Adrenal gland (tissue), 9 donors: ENCODE measurements at regions not wholly inside any gene's neighbourhood (a gene's known extent, or its start where the extent isn't known, plus 50 kb on each side); places are given as distances from the start of the nearest gene placed in this dataset.

ENCODE experiments used
- DNase-seq, 7 donors: peaks; one replicate each; pipeline ENCODE4 v3.0.0-alpha.2; 2019 to 2020
- H3K27ac ChIP-seq, 5 donors: fragments of 200-600 bp; sonication (generic) in 4 of 5; 1 replicate in 3 of 5; 2 replicates in 2 of 5; pipeline versions ENCODE4 v1.5.1 to v1.8.0; 2016 to 2020; ENCODE audit warnings: mild to moderate bottlenecking in 1 of 5
- H3K27me3 ChIP-seq: fragments of 200-600 bp; 2 replicates; pipeline ENCODE4 v1.8.0; 2021
- H3K36me3 ChIP-seq, 2 donors: fragments of 200-600 bp; replicated peaks in 1 of 2; 1 replicate in 1 of 2; 2 replicates in 1 of 2; pipeline versions ENCODE4 v1.5.1 to v1.8.0; 2018 to 2022
- H3K4me1 ChIP-seq, 2 donors: fragments of 200-600 bp; replicated peaks in 1 of 2; 1 replicate in 1 of 2; 2 replicates in 1 of 2; pipeline versions ENCODE4 v1.5.1 to v1.8.0; 2018 to 2021
- H3K4me3 ChIP-seq, 4 donors: fragments of 200-600 bp; sonication (generic) in 3 of 4; one replicate each; pipeline ENCODE4 v1.5.1; 2016 to 2018
- H3K9me3 ChIP-seq, 3 donors: fragments of 200-600 bp; sonication (generic) in 1 of 3; replicated peaks in 1 of 3; 1 replicate in 2 of 3; 2 replicates in 1 of 3; pipeline versions ENCODE4 v1.5.1 to v1.8.0; 2016 to 2021
- CTCF ChIP-seq, 6 experiments: fragments of 450-650 bp in 4 of 6; fragments of 200-600 bp in 2 of 6; sonication (generic) in 1 of 6; IDR thresholded peaks; 1 replicate in 5 of 6; 2 replicates in 1 of 6; pipeline versions ENCODE4 v1.5.1 to v1.8.0; 2016 to 2021; ENCODE audit warnings: antibody characterized with exemption in 6 of 6, mild to moderate bottlenecking in 2 of 6, moderate library complexity in 1 of 6
- POLR2A ChIP-seq, 2 donors: fragments of 450-650 bp; IDR thresholded peaks; one replicate each; pipeline ENCODE4 v1.6.1; 2017; ENCODE audit warnings: antibody characterized with exemption in 2 of 2, mild to moderate bottlenecking in 2 of 2, moderate library complexity in 1 of 2
- WGBS, 4 donors: extraction: QIAGEN DNeasy Blood & Tissue Kit in 2 of 4; methylation state at CpG; one replicate each; pipeline versions ENCODE4 v1.1.5 to v1.1.7; 2013 to 2017; 5-methylcytosine and 5-hydroxymethylcytosine counted together
- intact Hi-C, 2 donors: fragments of 100-400 bp; cut with DNase I; formaldehyde crosslinking; loops; one replicate each; pipeline versions ENCODE4 v1.14.1 to v1.15.0; 2022 to 2023
- donor health status: healthy with polysubstance abuse.
- donor health status: Bipolar disorder and iron deficiency.
- donor health status: DM: yes; HTN: yes; CAD: no.
- donor health status: DM: no; HTN: no; CAD: no.
- donor health status: DM: no; HTN: no; CAD: no.

- TF ChIP-seq CTCF (IDR thresholded peaks at IDR 0.05) (no peak), POLR2A (IDR thresholded peaks at IDR 0.05) (no peak)
- Histone ChIP-seq H3K4me1 (no peaks in the 10 kb centered on the region), H3K4me3 (no peak overlapping the region), H3K27me3 (no peaks in the 10 kb centered on the region), H3K27ac (peak overlapping the region in 1 of 5 donors; percentile 28), H3K36me3 (no peaks in the 10 kb centered on the region), H3K9me3 (no peaks in the 10 kb centered on the region)
- DNase-seq, result no peak
- 74 to 90% (median 81%) methylated on average over 4 of the region's 4 CpGs for WGBS, 4 donors
- intact Hi-C loops, result no loop called here
Observed at GRCh38 chr5:81835814-81836367, 85.0 kb upstream of the SSBP2 start.

- Histone ChIP-seq H3K4me3 (no peak overlapping the region), H3K9me3 (no peaks in the 10 kb centered on the region), H3K27me3 (no peaks in the 10 kb centered on the region), H3K27ac (no peak overlapping the region), H3K36me3 (no peaks in the 10 kb centered on the region), H3K4me1 (no peaks in the 10 kb centered on the region)
- 90 to 95% (median 95%) methylated on average over 11 of the region's 11 CpGs for WGBS, 4 donors
- TF ChIP-seq POLR2A (IDR thresholded peaks at IDR 0.05) (no peak), CTCF (IDR thresholded peaks at IDR 0.05) (no peak)
- intact Hi-C loops, result no loop called here
- DNase-seq, result no peak
Observed at GRCh38 chr5:81834021-81834660, 83.2 kb upstream of the SSBP2 start.

GRCh38 chr5:81830596-81830995 lies 79.7 kb upstream of the SSBP2 start:
- H3K27ac ChIP-seq, result no peak overlapping the region
- WGBS, 4 donors, result 57 to 74% (median 67%) methylated on average over 2 of the region's 2 CpGs
- H3K9me3 ChIP-seq, result no peaks in the 10 kb centered on the region
- no peak for DNase-seq
- H3K27me3 ChIP-seq, result no peaks in the 10 kb centered on the region
- H3K4me1 ChIP-seq, result no peaks in the 10 kb centered on the region
- no peaks in the 10 kb centered on the region for H3K36me3 ChIP-seq
- intact Hi-C loops, result no loop called here
- TF ChIP-seq POLR2A (IDR thresholded peaks at IDR 0.05), result no peak
- TF ChIP-seq CTCF (IDR thresholded peaks at IDR 0.05), result no peak
- H3K4me3 ChIP-seq, result no peak overlapping the region

- 54 to 84% (median 79%) methylated on average over 5 of the region's 5 CpGs for WGBS, 4 donors
- Histone ChIP-seq H3K4me3 (no peak overlapping the region), H3K36me3 (no peaks in the 10 kb centered on the region), H3K27ac (no peak overlapping the region), H3K9me3 (no peaks in the 10 kb centered on the region), H3K4me1 (no peaks in the 10 kb centered on the region), H3K27me3 (no peaks in the 10 kb centered on the region)
- intact Hi-C loops, result no loop called here
- TF ChIP-seq CTCF (IDR thresholded peaks at IDR 0.05) (no peak), POLR2A (IDR thresholded peaks at IDR 0.05) (no peak)
- DNase-seq, result no peak
Observed at GRCh38 chr5:81829242-81829641, 78.3 kb upstream of the SSBP2 start.
